ENCODE measurements at regions not wholly inside any gene's neighbourhood (a gene's known extent, or its start where the extent isn't known, plus 50 kb on each side); places are given as distances from the start of the nearest gene placed in this dataset.
A peak's percentile ranks its signal among the peaks of the same experiment; 100 is the strongest.

DNA sequence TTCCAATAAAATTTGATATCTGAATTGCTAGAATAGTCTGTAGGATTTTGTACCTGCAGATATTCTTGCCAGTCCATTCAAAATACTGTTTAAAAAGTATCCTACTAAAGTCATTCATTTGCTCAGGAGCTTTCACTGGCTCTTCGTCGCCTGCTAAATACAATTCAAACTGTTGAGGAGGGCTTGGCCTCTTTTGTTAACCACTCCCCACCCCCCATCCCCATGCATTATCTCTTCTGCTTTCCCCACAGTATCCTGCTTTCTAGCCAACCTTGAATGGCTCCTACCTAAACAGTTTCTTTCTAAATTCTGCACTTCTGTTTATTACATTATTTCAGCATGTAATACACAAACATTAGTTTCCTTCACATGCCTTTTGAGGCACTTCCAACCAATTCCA is 230.8 kb downstream of the CPE start:
- POLR2A ChIA-PET: no interaction called here
- CTCF ChIA-PET: no interaction called here
- no peaks in the 10 kb centered on the region for H3K36me3 Mint-ChIP-seq
- no peak for DNase-seq
- Histone ChIP-seq H3K4me3 (ENCODE audit: low read length) (no peak overlapping the region), H3K27me3 (ENCODE audit: control insufficient read depth in 2 of 2, insufficient read depth in 2 of 2, low read length in 2 of 2) (no peaks in the 10 kb centered on the region), H3K4me1 (ENCODE audit: control insufficient read depth in 2 of 2, insufficient read depth in 2 of 2, low read length in 2 of 2) (no peaks in the 10 kb centered on the region), H3K27ac (ENCODE audit: low read depth, low read length) (no peak overlapping the region), H3K9me3 (ENCODE audit: control insufficient read depth in 2 of 3, low read length in 3 of 3) (no peaks in the 10 kb centered on the region), H3K36me3 (ENCODE audit: control insufficient read depth in 2 of 3, insufficient read depth in 3 of 3, low read length in 3 of 3) (no peaks in the 10 kb centered on the region)
- H3K27me3 Mint-ChIP-seq: peaks cover 0 to 13% (median 2%) of the 10 kb centered on the region in 5 donors
- H3K4me1 Mint-ChIP-seq: peaks cover 0 to 22% (median 0%) of the 10 kb centered on the region in 7 donors
- intact Hi-C loops (cut with micrococcal nuclease): loop anchor here in 1 of 2 donors (5.0 kb wide), 1 partner anchor 67 kb away; no protein-coding TSS in a partner anchor
- H3K9me3 Mint-ChIP-seq: peaks cover 0 to 12% (median 1%) of the 10 kb centered on the region in 11 donors
- no peak for ATAC-seq
- H3K4me3 Mint-ChIP-seq: no peak overlapping the region
- no peak overlapping the region for H3K27ac Mint-ChIP-seq

DNA sequence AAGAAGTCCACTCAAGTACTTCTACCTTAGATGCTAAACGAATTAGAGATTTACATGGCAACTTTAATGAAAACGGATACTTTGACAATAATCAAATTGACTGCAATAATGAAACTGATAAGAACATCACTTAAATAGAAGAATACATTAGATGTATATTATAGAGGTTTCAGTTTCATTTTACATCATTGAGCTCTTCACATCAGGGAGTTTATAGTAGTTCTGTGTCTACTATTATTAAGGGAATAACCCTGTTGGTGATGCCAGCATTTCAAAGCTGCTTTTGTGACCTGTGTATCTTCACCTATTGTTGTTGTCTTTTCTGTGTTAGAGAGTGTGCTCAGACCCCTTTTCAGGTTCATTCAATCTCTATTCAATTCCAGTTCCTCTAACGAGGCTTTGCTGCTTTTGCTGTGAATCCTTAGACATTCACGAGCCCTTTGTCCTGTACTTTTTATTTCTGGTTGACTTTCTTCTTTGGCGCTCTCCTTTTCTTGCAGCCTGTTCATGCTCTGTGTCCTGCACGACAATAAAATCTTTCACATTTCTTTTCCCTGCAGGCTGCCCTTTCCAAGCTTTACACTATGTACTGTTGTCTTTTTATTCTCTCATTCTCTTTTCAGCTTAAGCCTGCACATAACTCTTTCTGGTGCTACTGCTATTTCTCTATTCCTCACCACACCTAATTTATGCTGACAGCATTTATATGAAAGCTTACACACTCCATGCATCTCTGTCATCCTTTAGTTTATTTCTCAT is 232.1 kb downstream of the CPE start:
- Mint-ChIP-seq H3K4me3 (peak overlapping the region in 2 of 10 donors; percentile 56 to 82), H3K27ac (peak overlapping the region in 1 of 9 donors; percentile 25), H3K27me3 (peaks cover 0 to 6% (median 0%) of the 10 kb centered on the region in 5 donors), H3K4me1 (peaks cover 0 to 22% (median 0%) of the 10 kb centered on the region in 7 donors), H3K9me3 (peaks cover 0 to 9% (median 0%) of the 10 kb centered on the region in 11 donors), H3K36me3 (no peaks in the 10 kb centered on the region)
- ChIA-PET POLR2A (no interaction called here), CTCF (no interaction called here)
- intact Hi-C loops (cut with micrococcal nuclease): loop anchor here in 1 of 2 donors (5.0 kb wide), 1 partner anchor 69 kb away; no protein-coding TSS in a partner anchor
- H3K9me3 ChIP-seq (ENCODE audit: control insufficient read depth in 2 of 3, low read length in 3 of 3): no peaks in the 10 kb centered on the region
- H3K36me3 ChIP-seq (ENCODE audit: control insufficient read depth in 2 of 3, insufficient read depth in 3 of 3, low read length in 3 of 3): no peaks in the 10 kb centered on the region
- H3K27me3 ChIP-seq (ENCODE audit: control insufficient read depth in 2 of 2, insufficient read depth in 2 of 2, low read length in 2 of 2): no peaks in the 10 kb centered on the region
- no peaks in the 10 kb centered on the region for H3K4me1 ChIP-seq (ENCODE audit: control insufficient read depth in 2 of 2, insufficient read depth in 2 of 2, low read length in 2 of 2)
- ATAC-seq (no peak), DNase-seq (no peak)
- H3K4me3 ChIP-seq (ENCODE audit: low read length): no peak overlapping the region
- H3K27ac ChIP-seq (ENCODE audit: low read depth, low read length): no peak overlapping the region

DNA sequence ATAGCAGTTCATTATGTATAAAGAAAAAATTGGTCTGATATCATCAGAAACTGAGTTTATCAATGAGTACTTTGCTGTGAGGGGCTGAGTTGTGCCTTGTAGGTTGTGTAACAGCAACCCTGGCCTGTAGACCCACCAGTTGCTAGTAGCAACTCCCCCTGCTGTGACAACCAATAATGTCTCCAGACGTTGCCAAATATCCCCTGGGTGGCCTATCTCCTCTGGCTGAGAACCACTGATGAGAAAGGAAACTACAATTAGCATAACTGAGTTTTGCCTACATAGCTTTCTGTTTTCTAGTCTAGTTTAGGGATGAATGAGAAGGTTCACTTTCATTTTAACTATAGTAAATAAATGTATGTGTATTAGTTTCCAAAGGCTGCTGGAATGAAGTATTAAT is 234.1 kb downstream of the CPE start:
- CTCF ChIA-PET: no interaction called here
- Mint-ChIP-seq H3K36me3 (no peaks in the 10 kb centered on the region), H3K27ac (no peak overlapping the region), H3K9me3 (peaks cover 0 to 10% (median 1%) of the 10 kb centered on the region in 11 donors), H3K27me3 (peaks cover 0 to 10% (median 0%) of the 10 kb centered on the region in 5 donors), H3K4me3 (peak overlapping the region in 1 of 10 donors; percentile 26), H3K4me1 (peaks cover 0 to 22% (median 0%) of the 10 kb centered on the region in 7 donors)
- no peaks in the 10 kb centered on the region for H3K4me1 ChIP-seq (ENCODE audit: control insufficient read depth in 2 of 2, insufficient read depth in 2 of 2, low read length in 2 of 2)
- no peak overlapping the region for H3K27ac ChIP-seq (ENCODE audit: low read depth, low read length)
- H3K9me3 ChIP-seq (ENCODE audit: control insufficient read depth in 2 of 3, low read length in 3 of 3): no peaks in the 10 kb centered on the region
- no peaks in the 10 kb centered on the region for H3K27me3 ChIP-seq (ENCODE audit: control insufficient read depth in 2 of 2, insufficient read depth in 2 of 2, low read length in 2 of 2)
- H3K4me3 ChIP-seq (ENCODE audit: low read length): no peak overlapping the region
- intact Hi-C loops (cut with micrococcal nuclease): loop anchor here in 1 of 2 donors (5.0 kb wide), 1 partner anchor 71 kb away; no protein-coding TSS in a partner anchor
- DNase-seq (no peak), ATAC-seq (no peak)
- POLR2A ChIA-PET: no interaction called here
- no peaks in the 10 kb centered on the region for H3K36me3 ChIP-seq (ENCODE audit: control insufficient read depth in 2 of 3, insufficient read depth in 3 of 3, low read length in 3 of 3)

DNA sequence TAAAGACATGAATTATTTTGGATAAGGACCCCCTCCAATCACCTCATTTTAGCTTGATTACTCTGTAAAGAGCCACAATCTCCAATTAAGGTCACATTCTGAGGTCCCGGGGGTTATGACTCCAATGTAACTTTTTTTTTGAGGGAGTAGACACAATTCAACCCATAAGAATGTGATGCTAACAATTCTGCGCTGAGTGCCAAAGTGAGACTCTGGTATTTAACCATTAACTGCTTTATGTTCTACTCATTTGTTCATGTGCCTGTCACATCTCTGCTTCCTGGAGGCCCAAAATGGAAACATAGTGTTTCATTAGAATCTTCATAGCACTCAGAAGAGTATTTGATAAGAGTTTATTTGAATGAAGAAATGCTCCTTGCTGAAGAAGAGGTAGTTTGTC is 234.8 kb downstream of the CPE start:
- ATAC-seq: no peak
- Mint-ChIP-seq H3K36me3 (no peaks in the 10 kb centered on the region), H3K27me3 (peaks cover 0 to 10% (median 0%) of the 10 kb centered on the region in 5 donors), H3K9me3 (peaks cover 0 to 15% (median 1%) of the 10 kb centered on the region in 11 donors), H3K4me3 (peak overlapping the region in 1 of 10 donors; percentile 6), H3K27ac (no peak overlapping the region), H3K4me1 (peaks cover 0 to 22% (median 0%) of the 10 kb centered on the region in 7 donors)
- H3K27ac ChIP-seq (ENCODE audit: low read depth, low read length): no peak overlapping the region
- intact Hi-C loops (cut with micrococcal nuclease): loop anchor here in 1 of 2 donors (5.0 kb wide), 1 partner anchor 71 kb away; no protein-coding TSS in a partner anchor
- POLR2A ChIA-PET: no interaction called here
- no peak for DNase-seq
- CTCF ChIA-PET: no interaction called here
- no peaks in the 10 kb centered on the region for H3K27me3 ChIP-seq (ENCODE audit: control insufficient read depth in 2 of 2, insufficient read depth in 2 of 2, low read length in 2 of 2)
- H3K9me3 ChIP-seq (ENCODE audit: control insufficient read depth in 2 of 3, low read length in 3 of 3): no peaks in the 10 kb centered on the region
- H3K36me3 ChIP-seq (ENCODE audit: control insufficient read depth in 2 of 3, insufficient read depth in 3 of 3, low read length in 3 of 3): no peaks in the 10 kb centered on the region
- no peaks in the 10 kb centered on the region for H3K4me1 ChIP-seq (ENCODE audit: control insufficient read depth in 2 of 2, insufficient read depth in 2 of 2, low read length in 2 of 2)
- H3K4me3 ChIP-seq (ENCODE audit: low read length): no peak overlapping the region

DNA sequence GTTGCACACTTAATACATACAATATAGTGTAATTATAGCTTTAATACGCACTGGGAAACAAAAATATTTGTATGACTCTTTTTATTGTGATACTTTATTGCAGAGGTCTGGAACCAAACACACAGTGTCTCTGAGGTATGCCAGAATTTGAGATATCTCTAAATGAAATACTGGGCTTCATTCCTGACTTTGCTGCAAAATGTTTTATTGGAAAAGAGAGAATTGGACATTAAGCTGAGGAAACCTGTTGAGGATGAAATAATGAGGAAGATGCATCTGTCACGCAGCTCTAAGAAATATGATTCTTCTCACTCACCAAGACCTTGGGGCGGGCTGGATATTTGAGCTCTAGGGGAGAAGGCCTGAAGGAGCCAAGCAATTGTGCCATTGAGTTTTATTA is 242.1 kb downstream of the CPE start:
- ChIA-PET POLR2A (no interaction called here), CTCF (no interaction called here)
- Histone ChIP-seq H3K36me3 (ENCODE audit: control insufficient read depth in 2 of 3, insufficient read depth in 3 of 3, low read length in 3 of 3) (no peaks in the 10 kb centered on the region), H3K27me3 (ENCODE audit: control insufficient read depth in 2 of 2, insufficient read depth in 2 of 2, low read length in 2 of 2) (no peaks in the 10 kb centered on the region), H3K9me3 (ENCODE audit: control insufficient read depth in 2 of 3, low read length in 3 of 3) (no peaks in the 10 kb centered on the region), H3K27ac (ENCODE audit: low read depth, low read length) (no peak overlapping the region), H3K4me1 (ENCODE audit: control insufficient read depth in 2 of 2, insufficient read depth in 2 of 2, low read length in 2 of 2) (no peaks in the 10 kb centered on the region), H3K4me3 (ENCODE audit: low read length) (no peak overlapping the region)
- Mint-ChIP-seq H3K27me3 (peaks cover 0 to 4% (median 3%) of the 10 kb centered on the region in 5 donors), H3K36me3 (no peaks in the 10 kb centered on the region), H3K4me1 (peaks cover 0 to 4% (median 0%) of the 10 kb centered on the region in 7 donors), H3K9me3 (peaks cover 0 to 13% (median 4%) of the 10 kb centered on the region in 11 donors), H3K4me3 (no peak overlapping the region), H3K27ac (no peak overlapping the region)
- intact Hi-C loops (cut with micrococcal nuclease): no loop called here
- DNase-seq (no peak), ATAC-seq (no peak)

DNA sequence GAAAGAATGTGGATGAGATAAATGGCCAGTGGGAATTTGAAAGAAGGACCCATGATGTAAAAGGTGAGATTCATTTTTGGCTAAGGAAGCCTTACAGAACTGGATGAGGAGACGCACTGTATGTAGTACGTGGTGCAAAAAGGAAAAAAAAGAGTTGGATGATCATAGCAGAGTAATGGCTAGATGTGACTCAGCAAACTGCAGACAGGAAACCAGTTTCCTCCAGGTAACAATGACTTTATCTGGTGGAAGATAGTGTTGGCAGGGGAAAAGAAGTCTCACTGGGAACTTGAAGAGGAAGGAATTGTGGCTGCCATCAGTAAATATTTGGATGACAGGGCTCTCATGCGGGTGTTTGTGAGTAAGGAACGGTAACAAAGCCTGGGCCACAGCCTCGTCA is 243.2 kb downstream of the CPE start:
- Histone ChIP-seq H3K4me3 (ENCODE audit: low read length) (no peak overlapping the region), H3K9me3 (ENCODE audit: control insufficient read depth in 2 of 3, low read length in 3 of 3) (no peaks in the 10 kb centered on the region), H3K36me3 (ENCODE audit: control insufficient read depth in 2 of 3, insufficient read depth in 3 of 3, low read length in 3 of 3) (no peaks in the 10 kb centered on the region), H3K27me3 (ENCODE audit: control insufficient read depth in 2 of 2, insufficient read depth in 2 of 2, low read length in 2 of 2) (no peaks in the 10 kb centered on the region), H3K27ac (ENCODE audit: low read depth, low read length) (no peak overlapping the region), H3K4me1 (ENCODE audit: control insufficient read depth in 2 of 2, insufficient read depth in 2 of 2, low read length in 2 of 2) (no peaks in the 10 kb centered on the region)
- Mint-ChIP-seq H3K4me1 (peaks cover 0 to 4% (median 0%) of the 10 kb centered on the region in 7 donors), H3K4me3 (no peak overlapping the region), H3K9me3 (peaks cover 0 to 13% (median 4%) of the 10 kb centered on the region in 11 donors), H3K27me3 (peaks cover 0 to 7% (median 2%) of the 10 kb centered on the region in 5 donors), H3K36me3 (no peaks in the 10 kb centered on the region), H3K27ac (no peak overlapping the region)
- ChIA-PET CTCF (no interaction called here), POLR2A (no interaction called here)
- ATAC-seq: no peak
- intact Hi-C loops (cut with micrococcal nuclease): no loop called here
- no peak for DNase-seq

DNA sequence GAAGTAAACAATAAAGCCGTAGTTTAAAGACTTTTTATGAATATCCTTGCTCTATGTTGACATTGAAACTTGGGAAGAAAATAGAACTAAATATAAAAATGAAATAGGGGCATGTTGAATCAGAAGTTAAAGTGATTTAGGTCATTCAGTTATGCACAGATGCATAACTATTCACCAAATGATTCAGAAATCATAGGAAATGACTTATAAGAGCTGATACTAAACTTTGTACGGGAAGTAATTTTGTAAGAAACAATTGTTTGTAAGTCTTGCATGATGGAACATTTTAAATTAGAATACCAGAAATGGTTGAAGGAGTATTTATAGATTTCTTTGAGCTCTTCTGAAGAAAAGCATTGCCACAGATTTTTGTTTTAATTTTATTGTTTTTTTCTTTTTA is 246.5 kb downstream of the CPE start:
- intact Hi-C loops (cut with micrococcal nuclease): no loop called here
- peaks cover 0 to 4% (median 0%) of the 10 kb centered on the region in 7 donors for H3K4me1 Mint-ChIP-seq
- POLR2A ChIA-PET: no interaction called here

More for the DNA sequence above, 246.5 kb downstream of the CPE start:
- Histone ChIP-seq H3K9me3 (ENCODE audit: control insufficient read depth in 2 of 3, low read length in 3 of 3) (no peaks in the 10 kb centered on the region), H3K36me3 (ENCODE audit: control insufficient read depth in 2 of 3, insufficient read depth in 3 of 3, low read length in 3 of 3) (no peaks in the 10 kb centered on the region), H3K27me3 (ENCODE audit: control insufficient read depth in 2 of 2, insufficient read depth in 2 of 2, low read length in 2 of 2) (no peaks in the 10 kb centered on the region), H3K4me1 (ENCODE audit: control insufficient read depth in 2 of 2, insufficient read depth in 2 of 2, low read length in 2 of 2) (no peaks in the 10 kb centered on the region), H3K4me3 (ENCODE audit: low read length) (no peak overlapping the region), H3K27ac (ENCODE audit: low read depth, low read length) (no peak overlapping the region)
- ATAC-seq: no peak
- no peak for DNase-seq
- Mint-ChIP-seq H3K9me3 (peaks cover 0 to 6% (median 0%) of the 10 kb centered on the region in 11 donors), H3K27ac (no peak overlapping the region), H3K36me3 (no peaks in the 10 kb centered on the region), H3K4me3 (no peak overlapping the region), H3K27me3 (peaks cover 0 to 4% (median 1%) of the 10 kb centered on the region in 5 donors)
- CTCF ChIA-PET: no interaction called here
